ENCODE measurements at regions not wholly inside any gene's neighbourhood (a gene's known extent, or its start where the extent isn't known, plus 50 kb on each side); places are given as distances from the start of the nearest gene placed in this dataset.

- Histone ChIP-seq H4K20me1 (ENCODE audit: insufficient read depth, low read length) (no peaks in the 10 kb centered on the region), H3K27ac (ENCODE audit: low read depth, low read length, poor library complexity, severe bottlenecking) (no peak overlapping the region), H2AFZ (ENCODE audit: low read length) (no peak overlapping the region), H3K9me3 (ENCODE audit: low read length) (no peaks in the 10 kb centered on the region), H3K4me2 (ENCODE audit: low read length) (no peak overlapping the region), H3K79me2 (ENCODE audit: insufficient read depth, low read depth, low read length) (no peaks in the 10 kb centered on the region), H3K4me1 (ENCODE audit: insufficient read depth, low read length, poor library complexity, severe bottlenecking) (no peaks in the 10 kb centered on the region), H3K9me2 (ENCODE audit: insufficient read depth, low read length) (no peaks in the 10 kb centered on the region), H3K4me3 (ENCODE audit: low read depth, low read length, poor library complexity, severe bottlenecking) (no peak overlapping the region), H3K36me3 (ENCODE audit: insufficient read depth, low read length) (no peaks in the 10 kb centered on the region)
- ChIA-PET CTCF (ENCODE audit: unreplicated experiment) (no interaction called here), POLR2A (no interaction called here)
- intact Hi-C loops (cut with micrococcal nuclease; ENCODE audit: unreplicated experiment): no loop called here
- no peak for DNase-seq (ENCODE audit: low spot score)
- TF ChIP-seq, protein P1, sequence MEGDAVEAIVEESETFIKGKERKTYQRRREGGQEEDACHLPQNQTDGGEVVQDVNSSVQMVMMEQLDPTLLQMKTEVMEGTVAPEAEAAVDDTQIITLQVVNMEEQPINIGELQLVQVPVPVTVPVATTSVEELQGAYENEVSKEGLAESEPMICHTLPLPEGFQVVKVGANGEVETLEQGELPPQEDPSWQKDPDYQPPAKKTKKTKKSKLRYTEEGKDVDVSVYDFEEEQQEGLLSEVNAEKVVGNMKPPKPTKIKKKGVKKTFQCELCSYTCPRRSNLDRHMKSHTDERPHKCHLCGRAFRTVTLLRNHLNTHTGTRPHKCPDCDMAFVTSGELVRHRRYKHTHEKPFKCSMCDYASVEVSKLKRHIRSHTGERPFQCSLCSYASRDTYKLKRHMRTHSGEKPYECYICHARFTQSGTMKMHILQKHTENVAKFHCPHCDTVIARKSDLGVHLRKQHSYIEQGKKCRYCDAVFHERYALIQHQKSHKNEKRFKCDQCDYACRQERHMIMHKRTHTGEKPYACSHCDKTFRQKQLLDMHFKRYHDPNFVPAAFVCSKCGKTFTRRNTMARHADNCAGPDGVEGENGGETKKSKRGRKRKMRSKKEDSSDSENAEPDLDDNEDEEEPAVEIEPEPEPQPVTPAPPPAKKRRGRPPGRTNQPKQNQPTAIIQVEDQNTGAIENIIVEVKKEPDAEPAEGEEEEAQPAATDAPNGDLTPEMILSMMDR (conservative IDR thresholded peaks at IDR 0.05; ENCODE audit: low read length): no peak
- no peak for TF ChIP-seq EZH2phosphoT487 (IDR thresholded peaks at IDR 0.05; ENCODE audit: borderline replicate concordance, low read depth, low read length)
- no TSS peak for BruUV-seq (replicated peaks)
Measured at GRCh38 chr6:18045507-18045906, 58.1 kb upstream of the KIF13A start.

DNA sequence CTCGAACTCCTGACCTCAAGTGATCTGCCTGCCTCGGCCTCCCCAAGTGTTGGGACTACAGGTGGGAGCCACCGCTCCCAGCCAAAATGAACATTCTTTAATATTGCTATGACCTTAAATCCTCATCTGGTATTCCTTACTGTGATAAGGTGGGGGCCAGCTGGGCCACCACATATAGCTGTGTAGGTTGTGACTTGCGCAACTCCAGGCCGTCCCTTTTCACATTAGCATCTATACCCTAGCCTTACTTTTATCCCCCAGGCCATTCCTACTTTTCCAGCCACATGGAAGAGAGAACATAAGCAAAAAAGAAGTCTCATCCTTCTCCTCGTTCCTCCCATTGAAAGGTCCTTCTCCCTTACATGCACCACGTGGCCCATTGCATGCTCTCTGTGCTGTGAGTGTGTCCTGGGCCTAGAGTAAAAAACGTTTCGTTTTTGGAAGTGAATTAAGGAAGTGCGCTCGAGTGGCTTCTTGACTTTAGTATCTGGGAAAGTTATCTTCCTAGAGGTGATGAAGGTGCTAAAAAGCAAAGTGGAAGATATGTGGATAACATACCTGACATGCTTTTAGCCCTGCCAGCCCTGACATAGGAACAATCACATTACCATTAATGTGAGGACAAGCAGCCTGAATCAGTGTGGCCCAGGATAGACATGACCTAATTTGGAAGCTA is 56.8 kb upstream of the KIF13A start:
- Histone ChIP-seq H3K9me3 (ENCODE audit: low read length) (no peaks in the 10 kb centered on the region), H3K4me1 (ENCODE audit: insufficient read depth, low read length, poor library complexity, severe bottlenecking) (no peaks in the 10 kb centered on the region), H4K20me1 (ENCODE audit: insufficient read depth, low read length) (no peaks in the 10 kb centered on the region), H3K4me3 (ENCODE audit: low read depth, low read length, poor library complexity, severe bottlenecking) (no peak overlapping the region), H3K9me2 (ENCODE audit: insufficient read depth, low read length) (no peaks in the 10 kb centered on the region), H3K4me2 (ENCODE audit: low read length) (no peak overlapping the region), H3K36me3 (ENCODE audit: insufficient read depth, low read length) (no peaks in the 10 kb centered on the region), H3K27ac (ENCODE audit: low read depth, low read length, poor library complexity, severe bottlenecking) (no peak overlapping the region), H2AFZ (ENCODE audit: low read length) (no peak overlapping the region), H3K79me2 (ENCODE audit: insufficient read depth, low read depth, low read length) (no peaks in the 10 kb centered on the region)
- no peak for TF ChIP-seq EZH2phosphoT487 (IDR thresholded peaks at IDR 0.05; ENCODE audit: borderline replicate concordance, low read depth, low read length)
- BruUV-seq (replicated peaks): no TSS peak
- CTCF ChIA-PET (ENCODE audit: unreplicated experiment): no interaction called here
- intact Hi-C loops (cut with micrococcal nuclease; ENCODE audit: unreplicated experiment): no loop called here
- DNase-seq (ENCODE audit: low spot score): no peak
- POLR2A ChIA-PET: no interaction called here

GRCh38 chr6:18042536-18043145 is 55.2 kb upstream of the KIF13A start:
- Histone ChIP-seq H3K36me3 (ENCODE audit: insufficient read depth, low read length) (no peaks in the 10 kb centered on the region), H3K9me2 (ENCODE audit: insufficient read depth, low read length) (no peaks in the 10 kb centered on the region), H3K79me2 (ENCODE audit: insufficient read depth, low read depth, low read length) (no peaks in the 10 kb centered on the region), H3K4me2 (ENCODE audit: low read length) (no peak overlapping the region), H3K27ac (ENCODE audit: low read depth, low read length, poor library complexity, severe bottlenecking) (no peak overlapping the region), H3K9me3 (ENCODE audit: low read length) (no peaks in the 10 kb centered on the region), H3K4me1 (ENCODE audit: insufficient read depth, low read length, poor library complexity, severe bottlenecking) (no peaks in the 10 kb centered on the region), H4K20me1 (ENCODE audit: insufficient read depth, low read length) (no peaks in the 10 kb centered on the region), H3K4me3 (ENCODE audit: low read depth, low read length, poor library complexity, severe bottlenecking) (no peak overlapping the region), H2AFZ (ENCODE audit: low read length) (no peak overlapping the region)
- no TSS peak for BruUV-seq (replicated peaks)
- intact Hi-C loops (cut with micrococcal nuclease; ENCODE audit: unreplicated experiment): no loop called here
- POLR2A ChIA-PET: interaction anchor here (0.9 to 1.6 kb wide), 3 partner anchors 26 to 34 kb away, joined by 3 to 4 read pairs (median 3); no protein-coding TSS in a partner anchor
- no peak for TF ChIP-seq EZH2phosphoT487 (IDR thresholded peaks at IDR 0.05; ENCODE audit: borderline replicate concordance, low read depth, low read length)
- TF ChIP-seq, protein P1 (conservative IDR thresholded peaks at IDR 0.05; ENCODE audit: low read length): no peak
- no peak for DNase-seq (ENCODE audit: low spot score)
- CTCF ChIA-PET (ENCODE audit: unreplicated experiment): no interaction called here

Measured in OCI-LY7 (cell line).